VCaP (cell line): ENCODE measurements at regions not wholly inside any gene's neighbourhood (a gene's known extent, or its start where the extent isn't known, plus 50 kb on each side); places are given as distances from the start of the nearest gene placed in this dataset.
"Not testable (repeated sequence)": the region's sequence is repeated elsewhere in the genome, so short reads cannot be mapped to it uniquely, and the experiment has no call there.

Experiments
- H3K27ac ChIP-seq: fragments of 450-650 bp; 2 replicates; pipeline ENCODE4 v1.5.1; 2017
- TF ChIP-seq, protein P1 (sequence below): fragments of 450-650 bp; conservative IDR thresholded peaks from 2 replicates; pipeline ENCODE4 v1.5.1; 2017; ENCODE audit warnings: mild to moderate bottlenecking, moderate library complexity

GRCh38 chr16:6777624-6778023, 555.0 kb upstream of the RBFOX1 start:
- TF ChIP-seq, protein P1, sequence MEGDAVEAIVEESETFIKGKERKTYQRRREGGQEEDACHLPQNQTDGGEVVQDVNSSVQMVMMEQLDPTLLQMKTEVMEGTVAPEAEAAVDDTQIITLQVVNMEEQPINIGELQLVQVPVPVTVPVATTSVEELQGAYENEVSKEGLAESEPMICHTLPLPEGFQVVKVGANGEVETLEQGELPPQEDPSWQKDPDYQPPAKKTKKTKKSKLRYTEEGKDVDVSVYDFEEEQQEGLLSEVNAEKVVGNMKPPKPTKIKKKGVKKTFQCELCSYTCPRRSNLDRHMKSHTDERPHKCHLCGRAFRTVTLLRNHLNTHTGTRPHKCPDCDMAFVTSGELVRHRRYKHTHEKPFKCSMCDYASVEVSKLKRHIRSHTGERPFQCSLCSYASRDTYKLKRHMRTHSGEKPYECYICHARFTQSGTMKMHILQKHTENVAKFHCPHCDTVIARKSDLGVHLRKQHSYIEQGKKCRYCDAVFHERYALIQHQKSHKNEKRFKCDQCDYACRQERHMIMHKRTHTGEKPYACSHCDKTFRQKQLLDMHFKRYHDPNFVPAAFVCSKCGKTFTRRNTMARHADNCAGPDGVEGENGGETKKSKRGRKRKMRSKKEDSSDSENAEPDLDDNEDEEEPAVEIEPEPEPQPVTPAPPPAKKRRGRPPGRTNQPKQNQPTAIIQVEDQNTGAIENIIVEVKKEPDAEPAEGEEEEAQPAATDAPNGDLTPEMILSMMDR, result no peak

GRCh38 chr16:6775712-6776111, 556.9 kb upstream of the RBFOX1 start:
- TF ChIP-seq, protein P1, result no peak
- H3K27ac ChIP-seq, result no peak overlapping the region

More at GRCh38 chr16:6777624-6778023, 555.0 kb upstream of the RBFOX1 start:
- H3K27ac ChIP-seq, result no peak overlapping the region

DNA sequence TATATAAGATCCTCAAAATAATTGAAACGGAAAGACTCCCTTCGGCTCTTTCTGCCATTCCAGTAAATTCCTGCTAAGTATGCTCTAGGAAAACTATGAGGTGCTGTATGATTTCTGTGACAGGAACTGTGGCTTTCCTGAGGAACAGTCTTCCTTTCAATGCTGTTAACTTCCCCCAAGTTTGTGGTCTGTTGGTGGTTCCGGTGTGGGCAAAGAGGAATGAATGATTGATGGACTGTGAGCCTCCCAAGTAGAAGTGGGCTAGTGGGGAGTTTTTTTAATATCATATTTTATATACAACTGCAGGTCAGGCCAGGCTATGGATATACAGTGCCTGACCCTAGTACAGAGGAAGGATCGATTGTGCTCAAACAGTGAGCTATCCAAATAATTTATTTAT, 560.7 kb upstream of the RBFOX1 start:
- no peak overlapping the region for H3K27ac ChIP-seq
- TF ChIP-seq, protein P1, result no peak

DNA sequence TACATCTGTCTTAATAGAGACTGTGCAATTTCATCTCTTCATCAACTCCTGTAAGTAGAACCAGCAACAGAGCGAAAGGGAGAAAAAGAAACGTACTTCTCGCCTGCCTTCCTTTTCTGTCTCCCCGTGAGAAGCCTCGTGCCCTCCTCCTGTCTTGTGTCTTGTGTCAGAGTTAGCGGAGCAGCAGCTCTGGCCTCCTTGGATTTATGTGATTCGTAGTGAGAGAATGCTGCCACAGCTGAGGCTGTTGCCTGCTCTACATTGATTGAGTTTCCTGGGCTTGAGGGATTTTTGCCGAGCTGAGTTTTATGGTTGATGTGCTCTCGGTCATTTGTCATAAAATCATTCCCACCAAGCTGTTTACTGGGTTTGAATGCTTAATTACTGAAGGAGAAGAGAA, 579.1 kb upstream of the RBFOX1 start:
- no peak overlapping the region for H3K27ac ChIP-seq
- TF ChIP-seq, protein P1, result no peak

DNA sequence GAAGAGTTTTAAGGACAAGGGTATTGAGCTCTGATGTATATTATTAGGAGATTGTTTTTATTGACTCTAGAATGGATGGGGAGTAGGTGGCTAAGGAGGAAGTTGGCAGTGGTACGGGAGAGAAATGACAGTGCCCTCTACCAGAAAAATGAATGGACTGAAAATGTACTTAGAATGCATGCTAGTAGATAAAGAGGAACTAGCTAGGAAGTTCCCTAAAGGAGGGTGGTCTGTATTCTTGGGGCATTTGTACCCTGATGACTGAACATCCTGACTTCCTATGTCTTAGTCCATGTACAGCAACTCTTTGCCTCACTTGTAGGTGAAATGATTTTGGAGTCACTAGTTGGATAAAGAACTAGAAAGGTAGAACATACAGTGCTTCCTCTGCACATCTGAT, 581.5 kb upstream of the RBFOX1 start:
- TF ChIP-seq, protein P1, result no peak

GRCh38 chr16:6749698-6750097, 582.9 kb upstream of the RBFOX1 start:
- no peak overlapping the region for H3K27ac ChIP-seq
- TF ChIP-seq, protein P1, result no peak

More for the DNA sequence above, 581.5 kb upstream of the RBFOX1 start:
- H3K27ac ChIP-seq, result no peak overlapping the region

DNA sequence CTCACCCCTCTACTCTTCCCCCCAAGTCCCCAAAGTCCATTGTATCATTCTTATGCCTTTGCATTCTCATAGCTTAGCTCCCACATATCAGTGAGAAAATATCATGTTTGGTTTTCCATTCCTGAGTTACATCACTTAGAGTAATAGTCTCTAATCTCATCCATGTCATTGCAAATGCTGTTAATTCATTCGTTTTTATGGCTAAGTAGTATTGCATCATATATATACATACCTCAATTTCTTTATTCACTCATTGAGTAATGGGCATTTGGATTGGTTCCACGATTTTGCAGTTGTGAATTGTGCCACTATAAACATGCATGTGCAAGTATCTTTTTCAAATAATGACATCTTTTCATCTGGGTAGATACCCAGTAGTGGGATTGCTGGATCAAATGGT, 596.3 kb upstream of the RBFOX1 start:
- not testable (repeated sequence) for H3K27ac ChIP-seq

DNA sequence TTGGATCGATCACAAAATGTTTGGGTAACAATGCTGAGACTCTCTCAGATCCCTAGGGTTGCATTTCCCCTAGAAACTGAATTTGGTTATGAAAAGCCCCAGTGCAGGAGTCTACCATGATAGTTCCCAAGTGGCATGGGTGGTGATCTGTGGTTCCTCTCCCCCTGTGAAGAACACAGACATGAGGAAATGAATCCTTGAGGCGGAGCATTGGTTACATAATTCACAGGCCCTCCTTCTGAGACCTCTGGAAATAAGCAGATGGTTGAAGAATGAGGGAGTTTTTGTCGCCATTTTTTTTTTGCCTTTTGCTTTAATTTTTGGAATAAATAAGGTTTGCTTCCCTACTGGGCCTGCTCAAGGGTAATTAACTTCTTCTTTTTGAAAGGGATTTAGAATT, 597.0 kb upstream of the RBFOX1 start:
- TF ChIP-seq, protein P1, result no peak

More for the DNA sequence above, 597.0 kb upstream of the RBFOX1 start:
- no peak overlapping the region for H3K27ac ChIP-seq
